SK-N-SH (cell line): ENCODE measurements at regions not wholly inside any gene's neighbourhood (a gene's known extent, or its start where the extent isn't known, plus 50 kb on each side); places are given as distances from the start of the nearest gene placed in this dataset.

Experiments
- CTCF ChIA-PET: fragments of 300-600, 350-600 bp; formaldehyde crosslinking; extraction: SDS; loops from one replicate; lab custom pipeline; 2021; lab: Yijun Ruan, JAX
- POLR2A ChIA-PET: fragments of 350-600 bp; sonication (Branson Sonifier 250); formaldehyde crosslinking; extraction: SDS; loops from one replicate; lab custom pipeline; 2020; ENCODE audit warnings: antibody characterized with exemption, inconsistent platforms; lab: Yijun Ruan, JAX
- DNase-seq: peaks from one replicate; pipeline ENCODE4 v3.0.0; 2012
- H2AFZ ChIP-seq: fragments of 200-600 bp; sonication (generic); 2 replicates; pipeline ENCODE4 v1.8.1; 2016; ENCODE audit warnings: antibody characterized with exemption, mild to moderate bottlenecking, low read depth
- H3F3A ChIP-seq: fragments of 200-600 bp; sonication (generic); replicated peaks from 2 replicates; pipeline ENCODE3; 2016; ENCODE audit warnings: antibody characterized with exemption, mild to moderate bottlenecking; ENCODE audit not compliant: insufficient read depth
- H3K27ac ChIP-seq, 2 experiments: fragments of 200-500 bp in 1 of 2; fragments of 200-600 bp in 1 of 2; sonication (Bioruptor generic) in 1 of 2; sonication (generic), shearing (Covaris generic) in 1 of 2; 2 replicates each; pipeline versions ENCODE4 v1.5.1 to v1.6.1; 2014 to 2016; ENCODE audit warnings: low read depth in 2 of 2, inconsistent platforms in 1 of 2, low read length in 1 of 2, mild to moderate bottlenecking in 1 of 2, mixed read lengths in 1 of 2
- H3K27me3 ChIP-seq: fragments of 200-600 bp; sonication (generic), shearing (Covaris generic); 2 replicates; pipeline ENCODE4 v1.6.1; 2016; ENCODE audit warnings: mixed run types; ENCODE audit not compliant: insufficient read depth
- H3K36me3 ChIP-seq, 2 experiments: fragments of 200-500 bp in 1 of 2; fragments of 200-600 bp in 1 of 2; sonication (Bioruptor generic) in 1 of 2; sonication (generic) in 1 of 2; replicated peaks in 1 of 2; 2 replicates each; pipeline versions ENCODE3 to v1.5.1; 2014 to 2016; ENCODE audit warnings: low read length in 1 of 2, mild to moderate bottlenecking in 1 of 2; ENCODE audit not compliant: insufficient read depth in 2 of 2, control insufficient read depth in 1 of 2
- H3K4me1 ChIP-seq, 2 experiments: fragments of 200-500 bp in 1 of 2; fragments of 200-600 bp in 1 of 2; sonication (Bioruptor generic) in 1 of 2; sonication (generic), shearing (Covaris generic) in 1 of 2; 2 replicates each; pipeline versions ENCODE4 v1.5.1 to v1.6.1; 2014 to 2016; ENCODE audit warnings: low read depth in 1 of 2, low read length in 1 of 2, mixed run types in 1 of 2; ENCODE audit not compliant: insufficient read depth in 2 of 2, control insufficient read depth in 1 of 2
- H3K4me2 ChIP-seq: fragments of 200-600 bp; sonication (generic), shearing (Covaris generic); 2 replicates; pipeline ENCODE4 v1.6.1; 2017; ENCODE audit warnings: mixed run types
- H3K4me3 ChIP-seq, 2 experiments: fragments of 200-500 bp in 1 of 2; fragments of 200-600 bp in 1 of 2; sonication (Bioruptor generic) in 1 of 2; sonication (generic), shearing (Covaris generic) in 1 of 2; 2 replicates each; pipeline versions ENCODE4 v1.5.1 to v1.8.1; 2014 to 2016; ENCODE audit warnings: low read depth in 2 of 2, inconsistent platforms in 1 of 2, low read length in 1 of 2, mild to moderate bottlenecking in 1 of 2, mixed read lengths in 1 of 2, moderate library complexity in 1 of 2
- H3K79me2 ChIP-seq: fragments of 200-600 bp; sonication (generic); 2 replicates; pipeline ENCODE4 v1.8.1; 2017; ENCODE audit warnings: mild to moderate bottlenecking; ENCODE audit not compliant: insufficient read depth
- H3K9ac ChIP-seq: fragments of 200-600 bp; sonication (generic); 2 replicates; pipeline ENCODE4 v1.6.1; 2017; ENCODE audit warnings: mixed run types
- H3K9me2 ChIP-seq: fragments of 200-600 bp; sonication (generic); 2 replicates; pipeline ENCODE4 v1.6.1; 2017; ENCODE audit warnings: mixed run types
- H3K9me3 ChIP-seq: fragments of 200-600 bp; sonication (generic); 2 replicates; pipeline ENCODE4 v1.6.1; 2017; ENCODE audit warnings: mixed run types, mild to moderate bottlenecking, moderate library complexity
- H4K20me1 ChIP-seq: fragments of 200-600 bp; sonication (generic); 2 replicates; pipeline ENCODE4 v1.6.1; 2017; ENCODE audit warnings: mild to moderate bottlenecking, mixed run types; ENCODE audit not compliant: insufficient read depth
- CHD2 ChIP-seq: fragments of 150-350 bp; IDR thresholded peaks from 2 replicates; pipeline ENCODE4 v1.6.1; 2018; ENCODE audit warnings: low read length; ENCODE audit not compliant: partially characterized antibody
- ELF1 ChIP-seq: IDR thresholded peaks from 2 replicates; pipeline ENCODE4 v1.4.0; 2012
- EP300 ChIP-seq, 2 experiments: IDR thresholded peaks; 2 replicates each; pipeline versions ENCODE4 v1.4.0 to v1.6.1; 2012; ENCODE audit warnings: borderline replicate concordance in 1 of 2, low read depth in 1 of 2, low read length in 1 of 2
- FOSL2 ChIP-seq: IDR thresholded peaks from 2 replicates; pipeline ENCODE4 v1.4.0; 2012; ENCODE audit warnings: low read depth, mild to moderate bottlenecking, moderate library complexity, borderline replicate concordance
- FOXM1 ChIP-seq: IDR thresholded peaks from 2 replicates; pipeline ENCODE4 v1.4.0; 2012; ENCODE audit warnings: low read depth, mild to moderate bottlenecking
- GATA2 ChIP-seq: sonication (generic); formaldehyde crosslinking; IDR thresholded peaks from 2 replicates; pipeline ENCODE4 v1.5.0; 2020; ENCODE audit warnings: mild to moderate bottlenecking, missing genetic modification reagents
- IRF3 ChIP-seq: fragments of 150-350 bp; IDR thresholded peaks from 2 replicates; pipeline ENCODE4 v1.6.1; 2016; ENCODE audit warnings: mild to moderate bottlenecking, low read depth, low read length
- JUND ChIP-seq: IDR thresholded peaks from 2 replicates; pipeline ENCODE4 v1.4.0; 2012
- NRF1 ChIP-seq: IDR thresholded peaks from 2 replicates; pipeline ENCODE4 v1.6.1; 2012; ENCODE audit warnings: low read depth, mild to moderate bottlenecking, low read length
- RCOR1 ChIP-seq: fragments of 150-350 bp; IDR thresholded peaks from 2 replicates; pipeline ENCODE4 v1.6.1; 2017; ENCODE audit warnings: antibody characterized with exemption, low read length
- REST ChIP-seq: IDR thresholded peaks from 2 replicates; pipeline ENCODE4 v1.6.1; 2012; ENCODE audit warnings: mild to moderate bottlenecking, low read depth, low read length, moderate library complexity
- RFX5 ChIP-seq: IDR thresholded peaks from 2 replicates; pipeline ENCODE4 v1.6.1; 2012; ENCODE audit warnings: mild to moderate bottlenecking, improper control_type of control experiment, low read length
- SIN3A ChIP-seq: IDR thresholded peaks from 2 replicates; pipeline ENCODE4 v1.6.1; 2012; ENCODE audit warnings: low read depth, mild to moderate bottlenecking, low read length, moderate library complexity, borderline replicate concordance
- SMC3 ChIP-seq: IDR thresholded peaks from 2 replicates; pipeline ENCODE4 v1.6.1; 2012; ENCODE audit warnings: low read depth, low read length, improper control_type of control experiment
- TCF12 ChIP-seq: IDR thresholded peaks from 2 replicates; pipeline ENCODE4 v1.4.0; 2012
- TEAD4 ChIP-seq: IDR thresholded peaks from 2 replicates; pipeline ENCODE4 v1.4.0; 2012; ENCODE audit warnings: mild to moderate bottlenecking, borderline replicate concordance; ENCODE audit not compliant: insufficient read depth
- YY1 ChIP-seq: IDR thresholded peaks from 2 replicates; pipeline ENCODE4 v1.4.0; 2012; ENCODE audit warnings: low read depth, mild to moderate bottlenecking
- WGBS: methylation state at CpG from one replicate; pipeline ENCODE4 v1.1.6; 2017; ENCODE audit warnings: low lambda C conversion rate; 5-methylcytosine and 5-hydroxymethylcytosine counted together
- TF ChIP-seq, protein P1 (sequence below): IDR thresholded peaks from 2 replicates; pipeline ENCODE4; 2012
- TF ChIP-seq, protein P2 (sequence below): IDR thresholded peaks from 2 replicates; pipeline ENCODE4 v1.4.0; 2012; ENCODE audit warnings: low read depth
- TF ChIP-seq, protein P3 (sequence below): fragments of 150-350 bp; IDR thresholded peaks from 2 replicates; pipeline ENCODE4 v1.6.1; 2017; ENCODE audit warnings: antibody characterized with exemption, low read length, low read depth, borderline replicate concordance

DNA sequence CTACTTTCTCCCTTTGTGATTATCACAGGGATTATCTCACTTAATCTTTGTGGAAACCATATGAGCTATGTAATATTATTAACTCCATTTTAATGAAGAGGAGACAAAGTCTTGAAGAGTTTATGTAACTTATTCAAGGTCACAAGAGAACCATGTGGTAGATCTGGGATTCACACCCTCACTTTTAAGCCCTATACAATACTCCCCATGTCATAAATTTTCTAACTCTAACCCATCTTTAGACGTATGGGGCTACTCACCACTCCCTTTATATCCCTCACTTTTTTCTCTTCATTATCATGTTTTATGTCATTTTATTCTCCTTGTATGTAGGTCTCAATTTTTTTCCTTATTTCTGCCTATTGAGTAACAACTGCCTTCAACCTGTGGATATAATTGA is 126.4 kb upstream of the AHI1 start:
- no peaks in the 10 kb centered on the region for H3K9me3 ChIP-seq
- no peaks in the 10 kb centered on the region for H3K27me3 ChIP-seq
- TF ChIP-seq TEAD4 = no peak
- no peak for TF ChIP-seq NRF1
- TF ChIP-seq RFX5 = no peak
- TF ChIP-seq, protein P1, sequence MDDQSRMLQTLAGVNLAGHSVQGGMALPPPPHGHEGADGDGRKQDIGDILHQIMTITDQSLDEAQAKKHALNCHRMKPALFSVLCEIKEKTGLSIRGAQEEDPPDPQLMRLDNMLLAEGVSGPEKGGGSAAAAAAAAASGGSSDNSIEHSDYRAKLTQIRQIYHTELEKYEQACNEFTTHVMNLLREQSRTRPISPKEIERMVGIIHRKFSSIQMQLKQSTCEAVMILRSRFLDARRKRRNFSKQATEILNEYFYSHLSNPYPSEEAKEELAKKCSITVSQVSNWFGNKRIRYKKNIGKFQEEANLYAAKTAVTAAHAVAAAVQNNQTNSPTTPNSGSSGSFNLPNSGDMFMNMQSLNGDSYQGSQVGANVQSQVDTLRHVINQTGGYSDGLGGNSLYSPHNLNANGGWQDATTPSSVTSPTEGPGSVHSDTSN = no peak
- TF ChIP-seq YY1 = no peak
- TF ChIP-seq SMC3 = no peak
- TF ChIP-seq, protein P2, sequence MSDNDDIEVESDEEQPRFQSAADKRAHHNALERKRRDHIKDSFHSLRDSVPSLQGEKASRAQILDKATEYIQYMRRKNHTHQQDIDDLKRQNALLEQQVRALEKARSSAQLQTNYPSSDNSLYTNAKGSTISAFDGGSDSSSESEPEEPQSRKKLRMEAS = no peak
- TF ChIP-seq SIN3A = no peak
- TF ChIP-seq RCOR1 = no peak
- TF ChIP-seq GATA2 = no peak
- TF ChIP-seq ELF1 = no peak
- TF ChIP-seq REST = no peak
- no peak for TF ChIP-seq EP300 (IDR thresholded peaks at IDR 0.05; ENCODE audit: borderline replicate concordance in 1 of 2, low read depth in 1 of 2, low read length in 1 of 2)
- TF ChIP-seq CHD2 = no peak
- no peak for TF ChIP-seq IRF3
- no peak for TF ChIP-seq FOSL2
- no peak for TF ChIP-seq FOXM1
- TF ChIP-seq, protein P3, sequence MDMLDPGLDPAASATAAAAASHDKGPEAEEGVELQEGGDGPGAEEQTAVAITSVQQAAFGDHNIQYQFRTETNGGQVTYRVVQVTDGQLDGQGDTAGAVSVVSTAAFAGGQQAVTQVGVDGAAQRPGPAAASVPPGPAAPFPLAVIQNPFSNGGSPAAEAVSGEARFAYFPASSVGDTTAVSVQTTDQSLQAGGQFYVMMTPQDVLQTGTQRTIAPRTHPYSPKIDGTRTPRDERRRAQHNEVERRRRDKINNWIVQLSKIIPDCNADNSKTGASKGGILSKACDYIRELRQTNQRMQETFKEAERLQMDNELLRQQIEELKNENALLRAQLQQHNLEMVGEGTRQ = no peak
- no peak for TF ChIP-seq JUND
- no peak for TF ChIP-seq TCF12
- TF ChIP-seq, all 33 proteins: peak for 0
- Histone ChIP-seq H3K9ac (no peak overlapping the region), H2AFZ (no peak overlapping the region), H3K4me3 (no peak overlapping the region), H3K9me2 (no peaks in the 10 kb centered on the region), H3K79me2 (no peaks in the 10 kb centered on the region), H3K36me3 (no peaks in the 10 kb centered on the region), H3K4me2 (no peak overlapping the region), H3K27ac (no peak overlapping the region), H3K4me1 (no peaks in the 10 kb centered on the region), H3F3A (no peaks in the 10 kb centered on the region), H4K20me1 (no peaks in the 10 kb centered on the region)
- WGBS = 76% methylated on average over 1 of the region's 1 CpG
- no peak for DNase-seq
- CTCF ChIA-PET = no interaction called here
- POLR2A ChIA-PET = no interaction called here
